HG03175 (cell line): ENCODE measurements at regions not wholly inside any gene's neighbourhood (a gene's known extent, or its start where the extent isn't known, plus 50 kb on each side); places are given as distances from the start of the nearest gene placed in this dataset.
A peak's percentile ranks its signal among the peaks of the same experiment; 100 is the strongest.

Experiments used
- ATAC-seq: cut with Tn5 transposase; IDR thresholded peaks from one replicate; pipeline ENCODE4 v1.9.1; 2021; ENCODE audit warnings: mild to moderate bottlenecking, moderate library complexity; ENCODE audit not compliant: unreplicated experiment

DNA sequence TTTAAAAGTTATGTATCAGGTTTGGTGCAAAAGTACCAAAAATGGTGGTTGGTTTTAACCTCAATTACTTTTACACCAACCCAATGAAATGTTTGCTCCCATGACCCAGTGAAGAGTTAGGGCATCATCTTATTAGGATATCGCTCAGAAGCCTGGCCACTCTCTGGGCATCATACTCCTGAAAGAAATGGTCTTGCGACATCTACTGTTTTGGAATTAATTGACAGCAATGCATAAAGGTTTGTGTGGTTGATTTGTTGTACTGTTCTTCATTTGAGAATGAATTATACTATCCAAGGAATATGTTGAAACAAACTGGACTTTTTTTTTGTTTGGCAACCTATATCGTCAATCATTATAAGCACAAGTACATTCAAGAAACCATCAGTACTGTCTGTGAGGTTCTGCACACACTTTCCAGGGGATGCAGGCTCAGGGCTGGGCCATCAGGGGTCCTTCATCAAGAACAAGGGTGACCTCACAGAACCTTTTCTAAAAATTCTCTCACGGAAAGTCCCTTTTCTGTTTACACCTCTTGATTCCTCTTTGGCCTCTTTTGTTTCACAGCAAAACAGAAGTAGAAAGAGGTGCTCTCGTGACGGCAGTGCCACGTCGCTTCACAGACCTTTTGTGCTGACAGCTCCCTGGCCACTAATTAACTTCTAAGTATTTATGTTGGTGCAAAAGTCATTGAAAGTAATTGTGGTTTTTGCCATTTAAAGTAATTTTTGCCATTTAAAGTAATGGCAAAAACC, 117.2 kb upstream of the KLF6 start:
- ATAC-seq, result peak; percentile 96

- no peak for ATAC-seq
Observed at GRCh38 chr10:3901370-3901769, 116.4 kb upstream of the KLF6 start.

DNA sequence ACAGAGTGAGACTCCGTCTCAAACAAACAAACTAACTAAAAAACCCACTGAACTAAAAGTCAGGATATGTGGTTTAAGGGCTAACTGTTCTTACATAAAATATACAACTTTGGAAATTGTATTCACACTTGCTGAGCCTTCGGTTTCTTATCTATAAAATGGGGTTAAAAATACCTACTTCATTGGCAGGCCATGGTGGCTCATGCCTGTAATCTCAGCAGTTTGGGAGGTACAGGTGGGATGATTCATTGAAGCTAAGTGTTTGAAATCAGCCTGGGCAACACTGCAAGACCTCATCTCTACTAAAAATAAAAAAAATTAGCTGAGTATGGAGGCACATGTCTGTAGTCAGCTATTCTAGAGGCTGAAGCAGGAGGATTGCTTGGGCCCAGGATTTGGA, 115.4 kb upstream of the KLF6 start:
- ATAC-seq, result no peak

DNA sequence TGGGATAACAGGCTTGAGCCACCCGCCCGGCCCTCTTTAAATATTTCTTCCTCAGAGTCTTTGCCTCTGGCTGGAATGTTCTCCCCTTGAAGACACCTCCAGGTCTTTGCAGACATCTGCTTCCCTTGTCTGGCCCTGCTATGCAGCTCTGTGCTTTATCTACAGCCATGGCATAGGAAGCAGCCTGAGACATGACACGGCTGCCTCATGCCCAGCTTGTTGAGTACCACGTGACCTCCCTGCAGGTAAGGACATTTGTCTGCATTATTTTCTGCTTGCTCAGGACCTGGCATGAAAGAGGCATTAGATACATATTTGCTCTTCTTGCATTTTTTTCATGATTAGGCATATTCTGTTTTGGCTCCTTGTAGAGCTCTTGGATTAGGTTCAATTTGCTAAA, 113.8 kb upstream of the KLF6 start:
- no peak for ATAC-seq

DNA sequence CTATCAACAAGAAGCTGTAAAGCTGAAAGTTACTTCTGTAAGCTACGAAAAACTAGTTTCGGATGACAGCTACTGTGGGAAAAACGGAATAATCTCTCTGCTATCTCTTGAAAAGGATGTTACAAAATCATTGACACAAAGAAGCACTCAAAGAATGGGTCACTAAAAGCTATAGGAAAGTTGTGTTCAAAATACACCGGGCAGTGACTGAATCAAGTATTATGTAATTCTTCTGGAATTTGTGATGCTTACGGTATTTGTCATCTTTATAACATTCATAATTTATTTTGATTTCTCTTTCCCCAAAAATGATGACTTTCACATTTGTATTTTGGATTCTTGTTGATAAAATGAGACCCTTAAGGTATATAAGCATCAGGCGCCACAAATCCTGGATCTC, 112.1 kb upstream of the KLF6 start:
- no peak for ATAC-seq

GRCh38 chr10:3896161-3896560, 111.2 kb upstream of the KLF6 start:
- no peak for ATAC-seq

GRCh38 chr10:3895045-3895631, 110.1 kb upstream of the KLF6 start:
- no peak for ATAC-seq

GRCh38 chr10:3893901-3894563, 109.0 kb upstream of the KLF6 start:
- no peak for ATAC-seq

DNA sequence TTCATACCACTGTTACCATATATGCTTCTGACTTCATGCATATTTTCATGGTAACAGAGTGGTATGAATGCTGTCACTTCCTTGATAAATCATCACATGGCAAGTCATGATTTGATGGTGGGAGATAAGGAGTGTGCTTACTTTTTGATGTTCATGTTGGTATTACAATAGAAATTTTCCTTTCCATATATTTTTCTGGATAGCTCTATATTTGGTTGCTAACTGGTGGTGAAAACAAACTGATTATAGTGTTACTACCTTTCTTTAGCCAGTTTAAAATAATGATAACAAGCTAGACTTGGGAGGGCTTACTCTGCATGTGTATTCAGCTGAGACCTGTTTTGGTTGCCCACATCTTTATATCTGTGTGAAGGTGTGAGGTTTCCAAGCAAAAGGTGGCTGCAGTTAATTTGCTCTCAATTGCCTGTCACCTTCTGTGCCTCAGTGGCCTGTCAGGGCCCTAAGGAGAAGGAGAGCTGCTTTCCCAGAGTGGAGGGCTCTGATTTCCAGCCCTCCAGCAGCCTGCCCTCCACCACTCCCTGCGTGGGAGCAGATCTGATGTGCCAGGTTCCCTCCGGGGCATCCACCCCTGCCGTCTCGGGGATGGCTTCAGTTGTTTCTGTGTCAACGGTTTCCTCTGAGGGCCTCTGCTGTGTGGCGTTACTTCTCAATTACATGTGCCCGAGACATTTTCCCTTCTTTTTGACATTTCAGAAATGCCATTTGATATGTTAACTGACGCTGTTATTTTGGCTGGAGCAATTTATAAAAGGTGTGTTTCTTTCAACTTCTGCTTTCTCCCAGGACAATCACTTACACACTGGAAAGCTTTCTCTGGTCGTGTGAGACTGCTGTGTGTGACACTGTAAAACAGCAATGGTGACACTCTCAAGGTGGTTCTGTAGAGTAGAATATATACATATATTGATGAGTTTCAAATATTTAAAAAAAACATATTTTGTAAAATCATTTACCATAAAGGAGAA, 107.7 kb upstream of the KLF6 start:
- no peak for ATAC-seq

- ATAC-seq, result no peak
Observed at GRCh38 chr10:3891396-3891795, 106.4 kb upstream of the KLF6 start.

DNA sequence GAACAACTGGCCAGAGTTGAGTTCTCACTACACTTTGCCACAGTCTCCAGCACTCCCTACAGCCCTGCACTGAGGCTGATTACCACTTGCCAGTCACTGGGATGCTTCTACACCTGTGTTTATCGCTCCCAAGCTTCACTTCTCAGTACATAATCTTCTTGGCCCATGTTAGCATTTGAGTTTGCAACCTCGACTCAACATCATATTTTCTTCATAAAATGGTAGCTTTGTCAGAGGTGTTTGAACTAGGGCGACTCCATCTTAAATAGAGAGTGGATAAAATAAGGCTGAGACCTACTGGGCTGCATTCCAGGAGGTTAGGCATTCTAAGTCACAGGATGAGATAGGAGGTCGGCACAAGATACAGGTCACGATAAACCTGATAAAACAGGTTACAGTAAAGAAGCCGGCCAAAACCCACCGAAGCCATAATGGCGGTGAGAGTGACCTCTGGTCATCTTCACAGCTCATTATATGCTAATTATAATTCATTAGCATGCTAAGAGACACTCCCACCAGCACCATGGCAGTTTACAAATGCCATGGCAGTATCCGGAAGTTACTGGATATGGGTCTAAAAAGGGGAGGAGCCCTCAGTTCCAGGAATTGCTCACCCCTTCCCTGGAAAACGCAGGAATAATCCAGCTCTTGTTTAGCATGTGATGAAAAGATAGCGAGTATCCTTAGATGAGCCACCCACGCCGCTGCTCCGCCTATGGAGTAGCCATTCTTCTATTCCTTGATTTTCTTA, 105.8 kb upstream of the KLF6 start:
- ATAC-seq, result no peak

DNA sequence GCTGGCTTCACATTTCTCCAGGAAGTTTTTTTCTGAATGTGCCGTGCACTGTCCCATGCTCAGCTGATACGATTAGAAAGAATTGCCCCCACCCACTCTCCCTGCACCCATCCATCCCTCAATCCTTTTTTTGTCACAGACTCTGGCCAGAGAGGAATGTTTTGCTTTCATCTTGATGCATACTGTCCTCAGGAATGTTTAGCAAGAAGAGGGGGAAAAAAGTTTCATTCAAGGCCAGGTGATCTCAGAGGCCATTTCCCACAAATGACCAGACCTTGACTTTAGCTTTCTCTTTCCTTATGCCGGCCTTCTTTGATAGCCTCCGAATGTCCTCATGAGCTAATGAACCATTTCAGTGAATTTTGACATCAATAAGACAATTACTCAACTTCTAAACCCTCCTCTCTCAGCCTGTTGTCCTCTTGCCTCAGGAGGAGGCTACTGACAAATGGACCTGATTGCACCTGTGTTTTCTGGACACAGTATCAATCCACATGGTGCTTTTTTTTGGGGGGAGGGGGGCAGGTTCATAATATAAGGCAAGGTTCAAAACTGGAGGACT, 105.0 kb upstream of the KLF6 start:
- ATAC-seq, result no peak

- peak; percentile 68 for ATAC-seq
Observed at GRCh38 chr10:3887885-3888476, 103.0 kb upstream of the KLF6 start.

GRCh38 chr10:3887404-3887803, 102.4 kb upstream of the KLF6 start:
- peak; percentile 19 for ATAC-seq

- ATAC-seq, result peak; percentile 41
Observed at GRCh38 chr10:3886641-3887251, 101.7 kb upstream of the KLF6 start.

- no peak for ATAC-seq
Observed at GRCh38 chr10:3886191-3886590, 101.2 kb upstream of the KLF6 start.

GRCh38 chr10:3882855-3883254, 97.8 kb upstream of the KLF6 start:
- ATAC-seq, result peak; percentile 36

- ATAC-seq, result no peak
Observed at GRCh38 chr10:3881622-3882021, 96.6 kb upstream of the KLF6 start.

DNA sequence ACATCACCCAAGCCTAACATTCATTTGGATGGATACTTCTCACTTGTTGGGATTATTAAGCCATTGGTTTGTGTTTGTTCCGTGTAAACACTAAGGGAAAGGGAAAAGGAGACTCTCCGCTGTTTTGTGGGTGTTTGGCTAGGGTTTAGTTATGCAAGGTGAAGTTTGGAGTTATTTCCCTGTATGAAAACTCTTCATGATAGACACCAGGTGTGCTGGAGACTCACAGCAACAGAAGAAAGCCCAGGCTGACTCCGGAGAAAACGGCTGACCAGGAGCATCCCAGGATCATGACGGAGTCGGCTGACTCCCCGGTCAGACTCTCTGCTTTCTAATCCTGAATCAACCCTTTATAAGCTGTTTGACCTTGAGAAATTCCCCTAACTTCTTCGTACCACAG, 94.1 kb upstream of the KLF6 start:
- no peak for ATAC-seq
